HG03432 (cell line): ENCODE measurements at regions not wholly inside any gene's neighbourhood (a gene's known extent, or its start where the extent isn't known, plus 50 kb on each side); places are given as distances from the start of the nearest gene placed in this dataset.

Experiments
- ATAC-seq: cut with Tn5 transposase; IDR thresholded peaks from one replicate; pipeline ENCODE4 v1.9.1; 2021; ENCODE audit warnings: mild to moderate bottlenecking, moderate library complexity; ENCODE audit not compliant: unreplicated experiment

- ATAC-seq = no peak
Measured at GRCh38 chr17:33511670-33512069, 218.6 kb upstream of the ASIC2 start.

GRCh38 chr17:33512113-33512512 is 219.0 kb upstream of the ASIC2 start:
- ATAC-seq = no peak

- ATAC-seq = no peak
Measured at GRCh38 chr17:33513769-33514168, 220.7 kb upstream of the ASIC2 start.

- no peak for ATAC-seq
Measured at GRCh38 chr17:33514369-33514768, 221.3 kb upstream of the ASIC2 start.

- ATAC-seq = no peak
Measured at GRCh38 chr17:33515974-33516373, 222.9 kb upstream of the ASIC2 start.

- no peak for ATAC-seq
Measured at GRCh38 chr17:33516645-33517044, 223.6 kb upstream of the ASIC2 start.

GRCh38 chr17:33517746-33518145 is 224.7 kb upstream of the ASIC2 start:
- no peak for ATAC-seq

GRCh38 chr17:33519692-33520091 is 226.6 kb upstream of the ASIC2 start:
- no peak for ATAC-seq

- no peak for ATAC-seq
Measured at GRCh38 chr17:33520426-33521330, 227.6 kb upstream of the ASIC2 start.

GRCh38 chr17:33521784-33522183 is 228.7 kb upstream of the ASIC2 start:
- ATAC-seq = no peak

- no peak for ATAC-seq
Measured at GRCh38 chr17:33522623-33523022, 229.5 kb upstream of the ASIC2 start.

GRCh38 chr17:33523577-33523981 is 230.5 kb upstream of the ASIC2 start:
- no peak for ATAC-seq

GRCh38 chr17:33525186-33525585 is 232.1 kb upstream of the ASIC2 start:
- no peak for ATAC-seq

GRCh38 chr17:33526717-33527116 is 233.6 kb upstream of the ASIC2 start:
- ATAC-seq = no peak

GRCh38 chr17:33527290-33527689 is 234.2 kb upstream of the ASIC2 start:
- ATAC-seq = no peak

GRCh38 chr17:33528846-33529245 is 235.8 kb upstream of the ASIC2 start:
- ATAC-seq = no peak

- no peak for ATAC-seq
Measured at GRCh38 chr17:33529816-33530215, 236.7 kb upstream of the ASIC2 start.

GRCh38 chr17:33531311-33531710 is 238.2 kb upstream of the ASIC2 start:
- no peak for ATAC-seq

- no peak for ATAC-seq
Measured at GRCh38 chr17:33534087-33534486, 241.0 kb upstream of the ASIC2 start.

GRCh38 chr17:33545124-33545523 is 252.0 kb upstream of the ASIC2 start:
- ATAC-seq = no peak

GRCh38 chr17:33550261-33550660 is 257.2 kb upstream of the ASIC2 start:
- ATAC-seq = no peak

GRCh38 chr17:33551075-33551474 is 258.0 kb upstream of the ASIC2 start:
- no peak for ATAC-seq

GRCh38 chr17:33551911-33552310 is 258.8 kb upstream of the ASIC2 start:
- ATAC-seq = no peak
